OCI-LY3 (cell line): ENCODE measurements at regions not wholly inside any gene's neighbourhood (a gene's known extent, or its start where the extent isn't known, plus 50 kb on each side); places are given as distances from the start of the nearest gene placed in this dataset.

Experiments
- H2AFZ ChIP-seq: fragments of 200-600, 300-600 bp; shearing (Covaris generic); 2 replicates; pipeline ENCODE4 v1.6.0; 2014; ENCODE audit warnings: antibody characterized with exemption, low read depth, low read length
- H3K27ac ChIP-seq: fragments of 200-600, 300-600 bp; sonication (generic); 2 replicates; pipeline ENCODE4 v1.5.1; 2014; ENCODE audit warnings: mild to moderate bottlenecking, low read length, moderate library complexity, mixed read lengths
- H3K27me3 ChIP-seq: fragments of 200-600, 300-600 bp; sonication (generic); 2 replicates; pipeline ENCODE4 v1.6.1; 2014; ENCODE audit warnings: low read depth, low read length, mixed read lengths
- H3K36me3 ChIP-seq: fragments of 200-600, 300-600 bp; sonication (generic); replicated peaks from 2 replicates; pipeline ENCODE3; 2014; ENCODE audit warnings: low read depth, low read length, mixed read lengths
- H3K4me1 ChIP-seq: fragments of 300-600, 200-600 bp; sonication (generic); 2 replicates; pipeline ENCODE4 v1.6.1; 2014; ENCODE audit warnings: low read length, mixed read lengths
- H3K4me2 ChIP-seq: fragments of 200-600, 300-600 bp; sonication (generic); 2 replicates; pipeline ENCODE4 v1.6.1; 2014; ENCODE audit warnings: low read length, mixed read lengths
- H3K4me3 ChIP-seq: fragments of 300-600, 200-600 bp; sonication (generic); 2 replicates; pipeline ENCODE4 v1.5.1; 2014; ENCODE audit warnings: antibody characterized with exemption, mild to moderate bottlenecking, low read length, moderate library complexity
- H3K79me2 ChIP-seq: fragments of 300-600, 200-600 bp; shearing (Covaris generic); 2 replicates; pipeline ENCODE4 v1.6.1; 2014; ENCODE audit warnings: mild to moderate bottlenecking, low read length, mixed read lengths
- H3K9ac ChIP-seq: fragments of 300-600, 200-600 bp; shearing (Covaris generic); 2 replicates; pipeline ENCODE4 v1.6.0; 2014; ENCODE audit warnings: mild to moderate bottlenecking, low read length, moderate library complexity
- H3K9me3 ChIP-seq: fragments of 200-600, 300-600 bp; shearing (Covaris generic); 2 replicates; pipeline ENCODE4 v1.6.1; 2014; ENCODE audit warnings: low read length, mixed read lengths; ENCODE audit not compliant: insufficient read depth
- H4K20me1 ChIP-seq: fragments of 200-600, 300-600 bp; sonication (generic); 2 replicates; pipeline ENCODE4 v1.6.1; 2016; ENCODE audit warnings: low read length, mixed read lengths; ENCODE audit not compliant: insufficient read depth
- EZH2phosphoT487 ChIP-seq: fragments of 200-600 bp; shearing (Covaris generic); IDR thresholded peaks from 2 replicates; pipeline ENCODE4 v1.6.1; 2018; ENCODE audit warnings: antibody characterized with exemption, mixed run types, low read depth
- TF ChIP-seq, protein P1 (sequence below): fragments of 200-600, 300-600 bp; sonication (generic); IDR thresholded peaks from 2 replicates; pipeline ENCODE4 v1.5.1; 2014; ENCODE audit warnings: antibody characterized with exemption, low read length, low read depth

DNA sequence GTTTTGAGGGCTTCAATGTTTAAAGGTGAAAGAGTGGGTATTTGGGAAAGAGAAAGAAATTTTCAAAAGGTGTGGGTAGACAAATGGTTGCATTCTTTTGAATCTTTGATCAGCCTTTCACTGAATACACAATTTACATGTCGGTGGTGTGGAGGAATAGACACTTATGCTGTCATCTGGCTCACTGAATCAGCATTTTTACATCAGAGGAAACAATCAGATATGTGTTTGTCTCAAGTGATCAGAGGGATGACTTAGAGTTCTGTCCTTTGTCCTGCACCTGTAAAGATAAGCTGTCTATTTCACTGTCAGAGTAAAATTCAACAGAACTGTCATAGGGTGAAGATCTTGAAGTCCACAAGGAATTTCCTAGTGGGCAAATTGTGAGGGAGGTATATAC is 170.9 kb upstream of the USP25 start:
- H3K36me3 ChIP-seq, result no peaks in the 10 kb centered on the region
- no peak overlapping the region for H3K27ac ChIP-seq
- H3K9ac ChIP-seq, result no peak overlapping the region
- H3K4me3 ChIP-seq, result no peak overlapping the region
- no peak overlapping the region for H3K4me2 ChIP-seq
- H3K79me2 ChIP-seq, result no peaks in the 10 kb centered on the region
- no peaks in the 10 kb centered on the region for H3K27me3 ChIP-seq
- TF ChIP-seq, protein P1, sequence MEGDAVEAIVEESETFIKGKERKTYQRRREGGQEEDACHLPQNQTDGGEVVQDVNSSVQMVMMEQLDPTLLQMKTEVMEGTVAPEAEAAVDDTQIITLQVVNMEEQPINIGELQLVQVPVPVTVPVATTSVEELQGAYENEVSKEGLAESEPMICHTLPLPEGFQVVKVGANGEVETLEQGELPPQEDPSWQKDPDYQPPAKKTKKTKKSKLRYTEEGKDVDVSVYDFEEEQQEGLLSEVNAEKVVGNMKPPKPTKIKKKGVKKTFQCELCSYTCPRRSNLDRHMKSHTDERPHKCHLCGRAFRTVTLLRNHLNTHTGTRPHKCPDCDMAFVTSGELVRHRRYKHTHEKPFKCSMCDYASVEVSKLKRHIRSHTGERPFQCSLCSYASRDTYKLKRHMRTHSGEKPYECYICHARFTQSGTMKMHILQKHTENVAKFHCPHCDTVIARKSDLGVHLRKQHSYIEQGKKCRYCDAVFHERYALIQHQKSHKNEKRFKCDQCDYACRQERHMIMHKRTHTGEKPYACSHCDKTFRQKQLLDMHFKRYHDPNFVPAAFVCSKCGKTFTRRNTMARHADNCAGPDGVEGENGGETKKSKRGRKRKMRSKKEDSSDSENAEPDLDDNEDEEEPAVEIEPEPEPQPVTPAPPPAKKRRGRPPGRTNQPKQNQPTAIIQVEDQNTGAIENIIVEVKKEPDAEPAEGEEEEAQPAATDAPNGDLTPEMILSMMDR, result no peak
- no peak for TF ChIP-seq EZH2phosphoT487
- peaks cover 9% of the 10 kb centered on the region for H3K4me1 ChIP-seq
- H3K9me3 ChIP-seq, result no peaks in the 10 kb centered on the region
- H4K20me1 ChIP-seq, result no peaks in the 10 kb centered on the region
- H2AFZ ChIP-seq, result no peak overlapping the region

DNA sequence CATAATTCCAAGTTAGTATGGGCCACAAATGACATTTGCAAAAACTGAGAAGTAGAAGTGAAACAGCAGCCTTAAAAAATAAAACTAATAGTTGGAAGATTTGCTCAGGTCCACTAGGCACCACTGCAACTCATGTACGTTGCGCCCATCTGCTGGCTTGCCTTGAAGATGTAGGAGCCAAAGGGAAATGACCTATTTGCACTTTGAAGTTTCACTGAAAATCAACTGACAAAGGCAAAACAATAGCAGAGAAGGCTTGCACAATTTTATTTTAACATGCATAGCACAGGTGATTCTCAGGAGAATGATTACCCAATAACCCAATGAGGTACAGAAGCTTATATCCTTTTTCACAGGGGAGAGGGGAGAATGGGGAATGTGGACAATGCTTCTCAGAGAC is 170.1 kb upstream of the USP25 start:
- H3K4me2 ChIP-seq, result no peak overlapping the region
- no peaks in the 10 kb centered on the region for H3K9me3 ChIP-seq
- H3K27me3 ChIP-seq, result no peaks in the 10 kb centered on the region
- H3K9ac ChIP-seq, result no peak overlapping the region
- no peak overlapping the region for H2AFZ ChIP-seq
- no peaks in the 10 kb centered on the region for H3K79me2 ChIP-seq
- H3K4me3 ChIP-seq, result no peak overlapping the region
- TF ChIP-seq, protein P1, result no peak
- TF ChIP-seq EZH2phosphoT487, result no peak
- H3K4me1 ChIP-seq, result peaks cover 9% of the 10 kb centered on the region
- H3K36me3 ChIP-seq, result no peaks in the 10 kb centered on the region
- no peaks in the 10 kb centered on the region for H4K20me1 ChIP-seq
- no peak overlapping the region for H3K27ac ChIP-seq

DNA sequence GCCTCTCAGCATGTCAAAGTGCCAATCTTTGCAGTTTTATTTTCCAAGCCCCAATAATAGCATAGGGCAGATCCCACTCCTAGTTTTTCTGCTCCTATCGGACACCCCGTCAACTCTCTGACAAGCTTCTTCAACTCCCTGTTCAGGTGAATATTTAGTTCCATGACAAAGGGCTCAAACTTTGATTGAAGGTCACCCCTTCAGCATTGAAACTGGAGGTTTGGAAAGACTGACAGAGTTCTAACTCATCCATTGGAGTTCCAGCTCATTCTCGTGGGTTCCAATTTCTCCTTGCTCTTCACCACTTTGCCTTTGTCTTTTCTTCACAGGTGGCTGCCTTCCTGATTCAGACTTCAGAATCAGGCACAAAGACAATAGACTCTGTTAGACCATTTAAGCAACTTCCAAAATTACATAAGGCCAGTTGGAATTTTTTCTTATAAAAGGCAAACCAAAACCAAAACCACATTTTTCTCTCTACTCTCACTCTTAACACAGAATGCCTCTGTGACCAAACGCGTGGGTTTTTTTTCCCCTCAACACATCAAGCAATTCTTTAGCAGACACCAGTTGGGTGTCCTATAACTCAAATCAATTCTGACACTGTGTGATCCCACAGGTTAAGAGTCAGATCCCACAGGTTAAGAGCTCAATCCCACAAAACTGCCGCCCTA is 169.3 kb upstream of the USP25 start:
- Histone ChIP-seq H3K79me2 (no peaks in the 10 kb centered on the region), H3K27me3 (no peaks in the 10 kb centered on the region), H3K4me2 (no peak overlapping the region), H2AFZ (no peak overlapping the region), H3K4me3 (no peak overlapping the region), H3K9ac (no peak overlapping the region), H3K27ac (no peak overlapping the region), H4K20me1 (no peaks in the 10 kb centered on the region), H3K9me3 (no peaks in the 10 kb centered on the region), H3K4me1 (peaks cover 9% of the 10 kb centered on the region), H3K36me3 (no peaks in the 10 kb centered on the region)
- TF ChIP-seq, protein P1, result no peak
- no peak for TF ChIP-seq EZH2phosphoT487

DNA sequence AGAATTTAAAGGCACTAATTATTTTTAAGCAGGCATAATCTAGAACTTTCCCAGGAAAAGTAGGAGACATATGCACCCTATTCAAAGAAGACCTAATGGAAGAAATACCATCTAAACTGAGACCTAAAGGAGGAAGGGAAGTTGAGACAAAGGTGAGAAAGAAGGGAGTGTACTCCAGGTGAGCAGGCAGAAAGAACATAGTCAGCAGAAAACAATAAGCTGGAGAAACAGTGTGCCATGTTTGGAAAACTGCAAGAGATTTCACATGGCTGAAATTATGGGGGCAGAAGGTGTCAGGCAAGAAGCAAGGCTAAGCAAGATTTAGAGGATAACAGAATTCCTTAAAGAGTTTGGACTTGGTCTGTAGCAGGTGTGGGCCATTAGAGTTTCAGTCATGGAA is 167.0 kb upstream of the USP25 start:
- Histone ChIP-seq H3K27ac (no peak overlapping the region), H3K27me3 (no peaks in the 10 kb centered on the region), H3K9ac (no peak overlapping the region), H3K4me1 (peaks cover 9% of the 10 kb centered on the region), H3K79me2 (no peaks in the 10 kb centered on the region), H3K4me3 (no peak overlapping the region), H2AFZ (no peak overlapping the region), H3K36me3 (no peaks in the 10 kb centered on the region), H3K9me3 (no peaks in the 10 kb centered on the region), H3K4me2 (no peak overlapping the region), H4K20me1 (no peaks in the 10 kb centered on the region)
- TF ChIP-seq, protein P1, result no peak
- TF ChIP-seq EZH2phosphoT487, result no peak
